ENCODE measurements at regions not wholly inside any gene's neighbourhood (a gene's known extent, or its start where the extent isn't known, plus 50 kb on each side); places are given as distances from the start of the nearest gene placed in this dataset.

DNA sequence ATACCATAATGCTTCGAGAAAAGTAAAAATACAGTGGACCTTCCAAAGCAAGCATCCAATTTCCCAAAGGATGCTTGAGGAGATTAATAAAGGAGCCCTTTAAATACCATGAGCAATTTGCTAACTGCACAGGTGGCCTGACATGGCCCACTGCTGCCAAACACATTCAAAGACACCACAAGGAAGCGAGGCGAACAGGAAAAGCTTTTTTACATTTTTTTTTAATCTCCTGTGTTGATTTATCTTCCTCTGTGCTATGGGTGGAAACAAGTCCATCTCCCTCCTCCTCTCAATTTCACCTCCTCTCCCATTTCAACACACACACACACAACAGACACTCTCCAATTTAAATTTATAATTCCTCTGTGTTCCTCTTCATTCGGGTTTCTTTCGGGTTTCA is 243.4 kb downstream of the IGSF11 start:
- H3K27me3 ChIP-seq (ENCODE audit: control insufficient read depth in 1 of 2, insufficient read depth in 1 of 2, low read length in 2 of 2): no peaks in the 10 kb centered on the region
- H3K23ac ChIP-seq (ENCODE audit: low read length in 2 of 2): no peak overlapping the region
- H3K4me2 ChIP-seq (ENCODE audit: low read length, poor library complexity, severe bottlenecking): no peak overlapping the region
- no peaks in the 10 kb centered on the region for H3K79me1 ChIP-seq (replicated peaks; ENCODE audit: low read length, poor library complexity, severe bottlenecking)
- 68% methylated on average over 3 of the region's 5 CpGs for WGBS
- H3K4me1 ChIP-seq (ENCODE audit: control insufficient read depth, insufficient read depth, low read depth, low read length): no peaks in the 10 kb centered on the region
- no peak overlapping the region for H3K9ac ChIP-seq (ENCODE audit: low read length)
- H2BK12ac ChIP-seq (ENCODE audit: low read length in 2 of 2): no peak overlapping the region
- H3K14ac ChIP-seq (ENCODE audit: low read length in 2 of 2): no peak overlapping the region
- H2BK5ac ChIP-seq (ENCODE audit: low read depth, low read length, poor library complexity, severe bottlenecking): no peak overlapping the region
- no peak for DNase-seq
- no peaks in the 10 kb centered on the region for H3K9me3 ChIP-seq (ENCODE audit: control insufficient read depth, low read length)
- no peak overlapping the region for H3K18ac ChIP-seq (ENCODE audit: low read depth in 1 of 2, low read length in 2 of 2)
- no peak overlapping the region for H2BK15ac ChIP-seq (ENCODE audit: low read depth, poor library complexity, severe bottlenecking)
- no peak overlapping the region for H4K8ac ChIP-seq (ENCODE audit: low read length)
- H2BK120ac ChIP-seq (ENCODE audit: low read depth, low read length): no peak overlapping the region
- no peaks in the 10 kb centered on the region for H3K36me3 ChIP-seq (ENCODE audit: control insufficient read depth in 1 of 2, insufficient read depth in 2 of 2, low read depth in 1 of 2, low read length in 2 of 2)
- no peak overlapping the region for H2AK5ac ChIP-seq (ENCODE audit: low read length, severe bottlenecking)
- H3K27ac ChIP-seq (ENCODE audit: low read length, poor library complexity, severe bottlenecking): no peak overlapping the region
- no peak overlapping the region for H3K4ac ChIP-seq (ENCODE audit: low read depth in 1 of 2, low read length in 2 of 2)
- H3K4me3 ChIP-seq (ENCODE audit: insufficient read depth in 1 of 2, low read depth in 1 of 2, low read length in 2 of 2): no peak overlapping the region
- H2AFZ ChIP-seq (ENCODE audit: low read depth, low read length): no peak overlapping the region
- H4K91ac ChIP-seq (ENCODE audit: low read length): no peak overlapping the region

GRCh38 chr3:118792191-118792590 is 242.5 kb downstream of the IGSF11 start:
- H3K4me1 ChIP-seq (ENCODE audit: control insufficient read depth, insufficient read depth, low read depth, low read length): no peaks in the 10 kb centered on the region
- H3K4ac ChIP-seq (ENCODE audit: low read depth in 1 of 2, low read length in 2 of 2): no peak overlapping the region
- no peak overlapping the region for H2AK5ac ChIP-seq (ENCODE audit: low read length, severe bottlenecking)
- no peaks in the 10 kb centered on the region for H3K9me3 ChIP-seq (ENCODE audit: control insufficient read depth, low read length)
- H3K27me3 ChIP-seq (ENCODE audit: control insufficient read depth in 1 of 2, insufficient read depth in 1 of 2, low read length in 2 of 2): no peaks in the 10 kb centered on the region
- no peak overlapping the region for H3K27ac ChIP-seq (ENCODE audit: low read length, poor library complexity, severe bottlenecking)
- no peaks in the 10 kb centered on the region for H3K79me1 ChIP-seq (replicated peaks; ENCODE audit: low read length, poor library complexity, severe bottlenecking)
- DNase-seq: no peak
- no peaks in the 10 kb centered on the region for H3K36me3 ChIP-seq (ENCODE audit: control insufficient read depth in 1 of 2, insufficient read depth in 2 of 2, low read depth in 1 of 2, low read length in 2 of 2)
- no peak overlapping the region for H2AFZ ChIP-seq (ENCODE audit: low read depth, low read length)
- no peak overlapping the region for H2BK5ac ChIP-seq (ENCODE audit: low read depth, low read length, poor library complexity, severe bottlenecking)
- H2BK15ac ChIP-seq (ENCODE audit: low read depth, poor library complexity, severe bottlenecking): no peak overlapping the region
- H2BK120ac ChIP-seq (ENCODE audit: low read depth, low read length): no peak overlapping the region
- H3K4me3 ChIP-seq (ENCODE audit: insufficient read depth in 1 of 2, low read depth in 1 of 2, low read length in 2 of 2): no peak overlapping the region
- 76% methylated on average over 4 of the region's 4 CpGs for WGBS
- H3K14ac ChIP-seq (ENCODE audit: low read length in 2 of 2): no peak overlapping the region
- no peak overlapping the region for H3K9ac ChIP-seq (ENCODE audit: low read length)
- no peak overlapping the region for H3K18ac ChIP-seq (ENCODE audit: low read depth in 1 of 2, low read length in 2 of 2)
- no peak overlapping the region for H4K91ac ChIP-seq (ENCODE audit: low read length)
- no peak overlapping the region for H2BK12ac ChIP-seq (ENCODE audit: low read length in 2 of 2)
- no peak overlapping the region for H3K23ac ChIP-seq (ENCODE audit: low read length in 2 of 2)
- H3K4me2 ChIP-seq (ENCODE audit: low read length, poor library complexity, severe bottlenecking): no peak overlapping the region
- no peak overlapping the region for H4K8ac ChIP-seq (ENCODE audit: low read length)

- Histone ChIP-seq H2AFZ (ENCODE audit: low read depth, low read length) (no peak overlapping the region), H3K4me1 (ENCODE audit: control insufficient read depth, insufficient read depth, low read depth, low read length) (no peaks in the 10 kb centered on the region), H3K27me3 (ENCODE audit: control insufficient read depth in 1 of 2, insufficient read depth in 1 of 2, low read length in 2 of 2) (no peaks in the 10 kb centered on the region)
Observed at GRCh38 chr3:118793176-118793575, 241.5 kb downstream of the IGSF11 start.

DNA sequence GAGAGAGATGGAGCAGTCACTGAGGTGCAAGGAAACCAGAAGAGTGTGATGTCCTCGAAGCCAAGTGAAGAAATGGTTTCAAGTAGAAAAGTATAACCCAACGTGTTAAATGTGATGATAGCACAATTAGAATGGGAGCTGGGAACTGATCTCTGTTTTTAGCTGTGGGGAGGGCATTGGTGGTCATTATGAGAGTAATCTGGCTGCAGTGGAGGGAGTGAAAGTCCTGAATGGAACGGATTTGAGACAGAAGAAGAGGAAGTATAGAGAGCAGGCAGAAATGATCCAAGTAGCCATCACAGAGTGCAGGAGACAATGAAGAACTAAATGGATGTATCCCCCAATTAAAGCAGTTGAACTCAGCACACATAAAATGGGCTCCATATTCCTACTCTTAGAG is 235.3 kb downstream of the IGSF11 start:
- H4K8ac ChIP-seq (ENCODE audit: low read length): no peak overlapping the region
- DNase-seq: no peak
- no peak overlapping the region for H3K14ac ChIP-seq (ENCODE audit: low read length in 2 of 2)
- peaks cover 0 to 4% of the 10 kb centered on the region in 2 experiments for H3K27me3 ChIP-seq (ENCODE audit: control insufficient read depth in 1 of 2, insufficient read depth in 1 of 2, low read length in 2 of 2)
- H3K4me2 ChIP-seq (ENCODE audit: low read length, poor library complexity, severe bottlenecking): no peak overlapping the region
- H2BK120ac ChIP-seq (ENCODE audit: low read depth, low read length): no peak overlapping the region
- H3K23ac ChIP-seq (ENCODE audit: low read length in 2 of 2): no peak overlapping the region
- no peak overlapping the region for H2AFZ ChIP-seq (ENCODE audit: low read depth, low read length)
- no peak overlapping the region for H3K4me3 ChIP-seq (ENCODE audit: insufficient read depth in 1 of 2, low read depth in 1 of 2, low read length in 2 of 2)
- H2BK12ac ChIP-seq (ENCODE audit: low read length in 2 of 2): no peak overlapping the region
- H4K91ac ChIP-seq (ENCODE audit: low read length): no peak overlapping the region
- no peak overlapping the region for H3K27ac ChIP-seq (ENCODE audit: low read length, poor library complexity, severe bottlenecking)
- WGBS: 53% methylated on average over 2 of the region's 3 CpGs
- no peaks in the 10 kb centered on the region for H3K79me1 ChIP-seq (replicated peaks; ENCODE audit: low read length, poor library complexity, severe bottlenecking)
- H3K18ac ChIP-seq (ENCODE audit: low read depth in 1 of 2, low read length in 2 of 2): no peak overlapping the region
- H3K36me3 ChIP-seq (ENCODE audit: control insufficient read depth in 1 of 2, insufficient read depth in 2 of 2, low read depth in 1 of 2, low read length in 2 of 2): no peaks in the 10 kb centered on the region
- H2BK5ac ChIP-seq (ENCODE audit: low read depth, low read length, poor library complexity, severe bottlenecking): no peak overlapping the region
- H3K9ac ChIP-seq (ENCODE audit: low read length): no peak overlapping the region
- H3K9me3 ChIP-seq (ENCODE audit: control insufficient read depth, low read length): no peaks in the 10 kb centered on the region
- no peak overlapping the region for H2AK5ac ChIP-seq (ENCODE audit: low read length, severe bottlenecking)
- no peak overlapping the region for H2BK15ac ChIP-seq (ENCODE audit: low read depth, poor library complexity, severe bottlenecking)
- H3K4ac ChIP-seq (ENCODE audit: low read depth in 1 of 2, low read length in 2 of 2): no peak overlapping the region
- no peaks in the 10 kb centered on the region for H3K4me1 ChIP-seq (ENCODE audit: control insufficient read depth, insufficient read depth, low read depth, low read length)

More at GRCh38 chr3:118793176-118793575, 241.5 kb downstream of the IGSF11 start:
- Histone ChIP-seq H3K18ac (ENCODE audit: low read depth in 1 of 2, low read length in 2 of 2) (no peak overlapping the region), H2BK120ac (ENCODE audit: low read depth, low read length) (no peak overlapping the region), H2BK12ac (ENCODE audit: low read length in 2 of 2) (no peak overlapping the region), H3K9ac (ENCODE audit: low read length) (no peak overlapping the region), H3K4me2 (ENCODE audit: low read length, poor library complexity, severe bottlenecking) (no peak overlapping the region), H2BK15ac (ENCODE audit: low read depth, poor library complexity, severe bottlenecking) (no peak overlapping the region), H3K9me3 (ENCODE audit: control insufficient read depth, low read length) (no peaks in the 10 kb centered on the region), H3K14ac (ENCODE audit: low read length in 2 of 2) (no peak overlapping the region), H3K4me3 (ENCODE audit: insufficient read depth in 1 of 2, low read depth in 1 of 2, low read length in 2 of 2) (no peak overlapping the region), H3K23ac (ENCODE audit: low read length in 2 of 2) (no peak overlapping the region), H4K91ac (ENCODE audit: low read length) (no peak overlapping the region), H2AK5ac (ENCODE audit: low read length, severe bottlenecking) (no peak overlapping the region), H3K36me3 (ENCODE audit: control insufficient read depth in 1 of 2, insufficient read depth in 2 of 2, low read depth in 1 of 2, low read length in 2 of 2) (no peaks in the 10 kb centered on the region), H3K79me1 (replicated peaks; ENCODE audit: low read length, poor library complexity, severe bottlenecking) (no peaks in the 10 kb centered on the region), H3K4ac (ENCODE audit: low read depth in 1 of 2, low read length in 2 of 2) (no peak overlapping the region), H3K27ac (ENCODE audit: low read length, poor library complexity, severe bottlenecking) (no peak overlapping the region), H2BK5ac (ENCODE audit: low read depth, low read length, poor library complexity, severe bottlenecking) (no peak overlapping the region), H4K8ac (ENCODE audit: low read length) (no peak overlapping the region)
- DNase-seq: no peak

Data from mesenchymal stem cell (in vitro differentiated cells and primary cell).